Mesenchymal stem cell (in vitro differentiated cells and primary cell): ENCODE measurements at regions not wholly inside any gene's neighbourhood (a gene's known extent, or its start where the extent isn't known, plus 50 kb on each side); places are given as distances from the start of the nearest gene placed in this dataset.
A peak's percentile ranks its signal among the peaks of the same experiment; 100 is the strongest.

Experiments
- DNase-seq: peaks from one replicate; pipeline ENCODE4 v3.0.0-alpha.2; 2013
- H2AFZ ChIP-seq: one replicate; pipeline ENCODE4 v1.6.1; 2013; ENCODE audit warnings: low read depth, mild to moderate bottlenecking, control low read depth, inconsistent platforms, low read length, moderate library complexity
- H2AK5ac ChIP-seq: 2 replicates; pipeline ENCODE4 v1.6.1; 2013; ENCODE audit warnings: low read length, moderate library complexity, mild to moderate bottlenecking, inconsistent platforms; ENCODE audit not compliant: severe bottlenecking
- H2BK120ac ChIP-seq: one replicate; pipeline ENCODE4 v1.6.1; 2013; ENCODE audit warnings: low read depth, mild to moderate bottlenecking, inconsistent platforms, low read length, moderate library complexity
- H2BK12ac ChIP-seq, 2 experiments: one replicate each; pipeline ENCODE4 v1.6.1; 2013; ENCODE audit warnings: inconsistent platforms in 2 of 2, low read length in 2 of 2, mild to moderate bottlenecking in 2 of 2, moderate library complexity in 2 of 2, control low read depth in 1 of 2
- H2BK15ac ChIP-seq: one replicate; pipeline ENCODE4 v1.6.1; 2013; ENCODE audit warnings: mild to moderate bottlenecking, low read depth, inconsistent platforms; ENCODE audit not compliant: poor library complexity, severe bottlenecking
- H2BK5ac ChIP-seq: 2 replicates; pipeline ENCODE4 v1.6.1; 2013; ENCODE audit warnings: low read depth, mild to moderate bottlenecking, low read length, control low read depth, inconsistent platforms; ENCODE audit not compliant: poor library complexity, severe bottlenecking
- H3K14ac ChIP-seq, 2 experiments: one replicate each; pipeline ENCODE4 v1.6.1; 2013; ENCODE audit warnings: inconsistent platforms in 2 of 2, low read length in 2 of 2, control low read depth in 1 of 2, mild to moderate bottlenecking in 1 of 2, moderate library complexity in 1 of 2
- H3K18ac ChIP-seq, 2 experiments: one replicate each; pipeline ENCODE4 v1.6.1; 2013; ENCODE audit warnings: inconsistent platforms in 2 of 2, low read length in 2 of 2, control low read depth in 1 of 2, low read depth in 1 of 2, mild to moderate bottlenecking in 1 of 2
- H3K23ac ChIP-seq, 2 experiments: one replicate each; pipeline ENCODE4 v1.6.1; 2013; ENCODE audit warnings: inconsistent platforms in 2 of 2, low read length in 2 of 2, mild to moderate bottlenecking in 2 of 2, moderate library complexity in 2 of 2, control low read depth in 1 of 2
- H3K27ac ChIP-seq: 2 replicates; pipeline ENCODE4 v1.5.1; 2013; ENCODE audit warnings: mild to moderate bottlenecking, moderate library complexity, low read length, control low read depth, inconsistent platforms; ENCODE audit not compliant: poor library complexity, severe bottlenecking
- H3K27me3 ChIP-seq, 2 experiments: 2 replicates each; pipeline versions ENCODE4 v1.6.1 to v1.7.0; 2013; ENCODE audit warnings: low read length in 2 of 2, mild to moderate bottlenecking in 2 of 2, moderate library complexity in 2 of 2, control low read depth in 1 of 2, inconsistent platforms in 1 of 2; ENCODE audit not compliant: control insufficient read depth in 1 of 2, insufficient read depth in 1 of 2
- H3K36me3 ChIP-seq, 2 experiments: 2 replicates each; pipeline versions ENCODE4 v1.6.1 to v1.7.0; 2013; ENCODE audit warnings: low read length in 2 of 2, control low read depth in 1 of 2, inconsistent platforms in 1 of 2, low read depth in 1 of 2, mild to moderate bottlenecking in 1 of 2; ENCODE audit not compliant: insufficient read depth in 2 of 2, control insufficient read depth in 1 of 2
- H3K4ac ChIP-seq, 2 experiments: one replicate each; pipeline ENCODE4 v1.6.1; 2013; ENCODE audit warnings: inconsistent platforms in 2 of 2, low read length in 2 of 2, mild to moderate bottlenecking in 2 of 2, moderate library complexity in 2 of 2, control low read depth in 1 of 2, low read depth in 1 of 2
- H3K4me1 ChIP-seq: 2 replicates; pipeline ENCODE4 v1.6.1; 2013; ENCODE audit warnings: low read depth, low read length, control low read depth; ENCODE audit not compliant: control insufficient read depth, insufficient read depth
- H3K4me2 ChIP-seq: 2 replicates; pipeline ENCODE4 v1.6.1; 2013; ENCODE audit warnings: low read length, mild to moderate bottlenecking, inconsistent platforms; ENCODE audit not compliant: poor library complexity, severe bottlenecking
- H3K4me3 ChIP-seq, 2 experiments: 2 replicates each; pipeline versions ENCODE4 v1.5.1 to v1.7.0; 2013; ENCODE audit warnings: low read length in 2 of 2, mild to moderate bottlenecking in 2 of 2, control low read depth in 1 of 2, low read depth in 1 of 2; ENCODE audit not compliant: insufficient read depth in 1 of 2
- H3K79me1 ChIP-seq: replicated peaks from 2 replicates; pipeline ENCODE4 v1.6.1; 2013; ENCODE audit warnings: mild to moderate bottlenecking, control low read depth, low read length, inconsistent platforms; ENCODE audit not compliant: poor library complexity, severe bottlenecking
- H3K9ac ChIP-seq: 2 replicates; pipeline ENCODE4 v1.7.0; 2013; ENCODE audit warnings: mild to moderate bottlenecking, low read length, moderate library complexity
- H3K9me3 ChIP-seq: 2 replicates; pipeline ENCODE4 v1.7.0; 2013; ENCODE audit warnings: mild to moderate bottlenecking, low read length; ENCODE audit not compliant: control insufficient read depth
- H4K8ac ChIP-seq: one replicate; pipeline ENCODE4 v1.6.1; 2013; ENCODE audit warnings: inconsistent platforms, mild to moderate bottlenecking, low read length, moderate library complexity
- H4K91ac ChIP-seq: one replicate; pipeline ENCODE4 v1.6.1; 2013; ENCODE audit warnings: mild to moderate bottlenecking, low read length, inconsistent platforms
- whole genome bisulfite sequencing: methylation state at CpG from one replicate; pipeline ENCODE4 v1.1.7; 2013; ENCODE audit warnings: mixed read lengths; 5-methylcytosine and 5-hydroxymethylcytosine counted together

DNA sequence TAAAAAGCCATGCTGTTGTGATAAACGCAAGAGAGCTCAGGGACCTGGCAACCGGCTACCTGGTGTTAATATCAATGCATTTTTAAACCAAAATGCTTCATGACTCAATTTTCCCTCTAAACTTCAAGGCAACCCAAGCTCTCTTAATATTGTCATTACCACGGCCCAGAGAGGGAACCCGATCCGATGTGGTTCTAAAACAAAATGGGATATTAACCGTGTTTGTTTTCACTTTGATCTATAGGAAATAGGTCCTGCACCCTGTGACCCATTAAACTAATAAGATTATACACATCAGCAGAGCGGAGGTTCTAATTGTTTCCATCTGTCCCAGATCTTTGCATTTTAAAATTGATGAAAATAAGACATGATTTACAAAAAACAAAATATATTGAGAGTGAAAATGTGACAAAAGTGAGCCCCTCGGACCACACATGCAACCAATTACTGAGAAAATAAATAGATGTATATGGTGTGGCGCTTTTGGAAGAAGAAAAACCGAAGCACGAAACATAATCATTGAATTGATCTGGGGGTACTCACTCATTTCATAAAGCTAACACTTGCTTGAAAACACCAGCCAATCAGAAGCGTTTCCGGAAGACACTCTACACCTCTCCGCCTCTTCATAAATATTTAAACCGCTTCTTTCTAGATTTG, 290.3 kb upstream of the NFE2L3 start:
- Histone ChIP-seq H3K23ac (no peak overlapping the region), H3K4me3 (peak overlapping the region in 1 of 2 experiments; percentile 79), H2BK5ac (no peak overlapping the region), H3K9ac (peak overlapping the region; percentile 81), H2BK12ac (no peak overlapping the region), H3K36me3 (no peaks in the 10 kb centered on the region), H4K8ac (no peak overlapping the region), H2AFZ (no peak overlapping the region), H4K91ac (no peak overlapping the region), H3K4ac (no peak overlapping the region), H3K9me3 (no peaks in the 10 kb centered on the region), H3K14ac (no peak overlapping the region), H2AK5ac (no peak overlapping the region), H3K18ac (no peak overlapping the region), H2BK15ac (no peak overlapping the region), H3K4me2 (peak overlapping the region; percentile 59), H3K4me1 (peaks cover 13% of the 10 kb centered on the region), H3K27ac (peak overlapping the region; percentile 57), H3K27me3 (peaks cover 0 to 39% of the 10 kb centered on the region in 2 experiments), H3K79me1 (peaks cover 12% of the 10 kb centered on the region), H2BK120ac (no peak overlapping the region)
- peak; percentile 29 for DNase-seq
- WGBS: 9% methylated on average over 6 of the region's 15 CpGs

DNA sequence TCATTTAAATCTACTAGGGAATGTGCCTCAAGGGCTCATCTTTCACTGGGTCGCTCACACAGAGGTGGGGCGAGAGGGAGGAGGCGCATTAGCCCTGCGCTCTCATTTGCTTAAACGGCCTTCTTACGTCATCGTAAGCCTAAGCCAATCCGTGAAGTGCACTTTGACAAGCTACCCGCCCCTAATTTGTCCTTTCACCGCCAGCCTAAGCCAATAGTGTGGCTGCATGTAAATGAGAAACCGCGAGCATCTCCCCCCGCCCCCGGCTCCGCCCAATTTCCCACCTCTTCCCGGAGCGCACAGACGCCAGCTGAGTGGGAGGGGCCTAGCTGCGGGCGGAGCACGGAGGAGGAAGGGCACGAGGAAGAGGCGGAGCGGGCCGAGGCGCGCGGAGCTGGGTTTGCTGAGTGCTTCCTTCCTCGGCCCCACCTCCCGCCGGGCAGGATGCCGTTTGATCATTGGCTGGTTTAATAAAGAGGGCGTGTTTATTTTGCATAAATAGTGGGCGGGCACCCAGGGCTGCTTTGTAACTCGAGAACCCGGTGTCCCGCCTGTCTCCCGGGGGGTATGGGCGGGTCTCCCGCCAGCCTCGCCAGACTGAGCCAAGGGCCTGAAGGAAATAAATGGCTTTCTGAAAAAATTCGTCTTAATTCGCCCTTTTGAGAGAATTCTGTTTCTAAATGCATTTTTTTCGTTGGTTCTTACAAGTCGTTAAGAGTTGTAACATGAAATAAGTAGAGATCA, 289.6 kb upstream of the NFE2L3 start:
- Histone ChIP-seq H3K79me1 (peaks cover 12% of the 10 kb centered on the region), H3K9me3 (no peaks in the 10 kb centered on the region), H3K36me3 (no peaks in the 10 kb centered on the region), H3K4me1 (peaks cover 13% of the 10 kb centered on the region), H3K9ac (peak overlapping the region; percentile 81), H2BK5ac (no peak overlapping the region), H3K27ac (peak overlapping the region; percentile 45), H3K4me2 (peak overlapping the region; percentile 59), H2AFZ (no peak overlapping the region), H3K4me3 (peak overlapping the region in 1 of 2 experiments; percentile 79), H3K18ac (no peak overlapping the region), H2BK12ac (no peak overlapping the region), H2BK15ac (no peak overlapping the region), H2BK120ac (no peak overlapping the region), H4K91ac (no peak overlapping the region), H3K27me3 (peaks cover 0 to 45% of the 10 kb centered on the region in 2 experiments), H2AK5ac (no peak overlapping the region), H3K14ac (no peak overlapping the region), H3K23ac (no peak overlapping the region), H3K4ac (no peak overlapping the region), H4K8ac (no peak overlapping the region)
- peak; percentile 100 for DNase-seq
- under 1% methylated on average over 35 of the region's 45 CpGs for WGBS

DNA sequence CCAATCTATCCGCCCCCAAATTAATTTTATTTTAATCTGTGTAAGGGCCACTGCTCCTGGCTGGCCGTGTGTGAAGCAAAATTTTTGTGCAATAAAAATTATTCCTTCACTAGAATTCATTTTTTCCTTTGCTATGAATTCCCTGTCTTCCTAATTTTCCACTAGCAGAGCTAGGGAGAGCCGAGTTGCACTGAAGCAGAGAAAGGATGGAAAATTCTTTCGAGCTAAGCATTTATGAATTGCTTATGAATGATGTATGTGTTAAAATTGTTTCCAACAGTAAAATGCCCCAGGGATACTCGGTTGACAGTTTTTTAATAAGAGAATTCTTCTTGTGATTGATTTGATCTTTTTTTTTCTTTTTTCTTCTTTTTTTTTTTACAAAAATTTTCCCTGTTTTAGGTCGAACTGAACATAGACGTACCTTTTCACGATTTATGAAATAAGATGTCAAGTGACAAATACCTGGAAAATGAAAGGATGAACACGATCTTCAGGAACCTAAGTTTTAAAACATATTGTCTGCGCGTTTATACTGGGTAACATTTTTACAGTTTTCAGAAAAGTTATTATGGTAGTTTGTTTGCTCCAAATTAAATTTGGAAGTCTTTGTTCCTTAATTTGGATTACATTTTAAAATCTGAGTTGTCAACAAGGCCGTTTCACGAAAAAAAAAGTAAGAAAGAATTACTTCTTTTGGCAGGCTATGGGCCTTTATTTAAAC, 288.8 kb upstream of the NFE2L3 start:
- no peak overlapping the region for H3K23ac ChIP-seq
- no peak for DNase-seq
- no peak overlapping the region for H2BK120ac ChIP-seq
- no peaks in the 10 kb centered on the region for H3K9me3 ChIP-seq
- no peak overlapping the region for H2BK15ac ChIP-seq
- H3K27ac ChIP-seq: peak overlapping the region; percentile 45
- H3K4ac ChIP-seq: no peak overlapping the region
- no peak overlapping the region for H4K8ac ChIP-seq
- H3K27me3 ChIP-seq: peaks cover 0 to 51% of the 10 kb centered on the region in 2 experiments
- no peak overlapping the region for H2BK5ac ChIP-seq
- H2AK5ac ChIP-seq: no peak overlapping the region
- H3K18ac ChIP-seq: no peak overlapping the region
- peaks cover 12% of the 10 kb centered on the region for H3K79me1 ChIP-seq
- peak overlapping the region; percentile 46 for H3K4me2 ChIP-seq
- H3K36me3 ChIP-seq: no peaks in the 10 kb centered on the region
- no peak overlapping the region for H2BK12ac ChIP-seq
- WGBS: 62% methylated on average over 8 of the region's 13 CpGs
- no peak overlapping the region for H2AFZ ChIP-seq
- H3K4me1 ChIP-seq: peaks cover 13% of the 10 kb centered on the region
- peak overlapping the region in 1 of 2 experiments; percentile 64 for H3K4me3 ChIP-seq
- H3K14ac ChIP-seq: no peak overlapping the region
- no peak overlapping the region for H4K91ac ChIP-seq
- peak overlapping the region; percentile 44 for H3K9ac ChIP-seq

DNA sequence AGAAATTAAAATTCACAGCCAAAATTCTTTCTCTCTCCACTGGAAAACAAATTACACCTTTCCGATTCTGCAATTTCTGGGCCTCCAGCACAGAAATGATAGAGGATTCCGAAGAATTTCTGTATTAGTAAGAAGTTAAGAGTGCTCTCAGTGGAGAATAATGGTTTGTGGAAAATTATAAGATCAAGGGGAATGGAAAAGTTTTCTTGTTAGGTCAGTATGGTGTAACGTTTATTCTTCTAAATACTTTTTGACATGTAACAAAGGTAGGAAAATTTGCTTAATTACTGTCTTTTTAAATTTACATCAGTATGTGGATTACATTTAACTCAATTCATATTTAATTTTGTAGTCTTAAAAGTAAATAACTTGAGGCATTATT, 288.3 kb upstream of the NFE2L3 start:
- no peak overlapping the region for H2AK5ac ChIP-seq
- no peak overlapping the region for H3K9ac ChIP-seq
- WGBS: 54% methylated on average over 2 of the region's 3 CpGs
- DNase-seq: no peak
- H2AFZ ChIP-seq: no peak overlapping the region
- H3K18ac ChIP-seq: no peak overlapping the region
- no peaks in the 10 kb centered on the region for H3K36me3 ChIP-seq
- no peak overlapping the region for H2BK12ac ChIP-seq
- peaks cover 12% of the 10 kb centered on the region for H3K79me1 ChIP-seq
- no peak overlapping the region for H4K8ac ChIP-seq
- no peak overlapping the region for H2BK15ac ChIP-seq
- no peak overlapping the region for H4K91ac ChIP-seq
- no peak overlapping the region for H3K4me2 ChIP-seq
- H2BK120ac ChIP-seq: no peak overlapping the region
- H3K4me1 ChIP-seq: peaks cover 11% of the 10 kb centered on the region
- no peak overlapping the region for H3K14ac ChIP-seq
- no peak overlapping the region for H3K4me3 ChIP-seq
- H3K4ac ChIP-seq: no peak overlapping the region
- H3K9me3 ChIP-seq: no peaks in the 10 kb centered on the region
- H2BK5ac ChIP-seq: no peak overlapping the region
- H3K23ac ChIP-seq: no peak overlapping the region
- peaks cover 4 to 57% of the 10 kb centered on the region in 2 experiments for H3K27me3 ChIP-seq
- no peak overlapping the region for H3K27ac ChIP-seq
